Activated T-cell treated with anti-CD3 and anti-CD28 coated beads, Interleukin-2, amount 50 U/mL, for 48 hours (primary cell): ENCODE measurements at regions not wholly inside any gene's neighbourhood (a gene's known extent, or its start where the extent isn't known, plus 50 kb on each side); places are given as distances from the start of the nearest gene placed in this dataset.

Source experiments
- DNase-seq, 2 experiments: peaks; one replicate each; pipeline ENCODE4 v3.0.0-alpha.2; 2020

DNA sequence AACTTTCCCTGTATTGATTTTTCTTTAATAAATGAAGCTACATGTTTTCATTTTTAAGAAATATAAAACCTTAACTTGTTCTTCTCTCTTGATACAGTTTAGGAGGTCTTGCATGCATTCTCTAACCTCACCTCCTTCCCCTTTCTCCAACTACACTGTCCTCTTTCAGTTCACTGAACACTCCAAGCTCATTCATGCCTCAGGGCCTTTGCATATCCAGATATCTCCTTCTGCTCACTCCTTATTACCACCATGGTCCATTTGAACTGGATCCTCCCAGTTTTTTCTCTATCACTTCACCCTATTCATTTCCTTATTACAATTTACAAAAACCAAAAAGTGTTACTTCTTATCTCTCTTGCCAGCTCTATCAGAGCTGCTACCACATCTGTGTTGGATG is 242.9 kb upstream of the PLEKHG7 start:
- DNase-seq: no peak

DNA sequence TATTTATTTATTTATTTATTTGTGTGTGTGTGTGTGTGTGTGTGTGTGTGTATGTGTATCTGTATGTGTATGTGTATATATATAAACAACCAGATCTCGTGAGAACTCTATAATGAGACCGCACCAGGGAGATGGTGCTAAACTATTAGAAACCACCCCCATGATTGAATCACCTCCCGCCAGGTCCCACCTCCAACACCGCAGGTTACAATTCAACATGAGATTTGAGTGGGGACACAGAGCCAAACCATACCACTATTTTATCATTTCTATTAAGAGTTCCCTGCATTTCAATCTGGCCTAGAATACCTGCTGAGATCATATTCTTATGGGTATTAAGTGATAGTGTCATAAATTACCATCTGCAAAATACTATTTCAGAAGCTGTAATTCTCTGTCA is 243.8 kb upstream of the PLEKHG7 start:
- DNase-seq: no peak

DNA sequence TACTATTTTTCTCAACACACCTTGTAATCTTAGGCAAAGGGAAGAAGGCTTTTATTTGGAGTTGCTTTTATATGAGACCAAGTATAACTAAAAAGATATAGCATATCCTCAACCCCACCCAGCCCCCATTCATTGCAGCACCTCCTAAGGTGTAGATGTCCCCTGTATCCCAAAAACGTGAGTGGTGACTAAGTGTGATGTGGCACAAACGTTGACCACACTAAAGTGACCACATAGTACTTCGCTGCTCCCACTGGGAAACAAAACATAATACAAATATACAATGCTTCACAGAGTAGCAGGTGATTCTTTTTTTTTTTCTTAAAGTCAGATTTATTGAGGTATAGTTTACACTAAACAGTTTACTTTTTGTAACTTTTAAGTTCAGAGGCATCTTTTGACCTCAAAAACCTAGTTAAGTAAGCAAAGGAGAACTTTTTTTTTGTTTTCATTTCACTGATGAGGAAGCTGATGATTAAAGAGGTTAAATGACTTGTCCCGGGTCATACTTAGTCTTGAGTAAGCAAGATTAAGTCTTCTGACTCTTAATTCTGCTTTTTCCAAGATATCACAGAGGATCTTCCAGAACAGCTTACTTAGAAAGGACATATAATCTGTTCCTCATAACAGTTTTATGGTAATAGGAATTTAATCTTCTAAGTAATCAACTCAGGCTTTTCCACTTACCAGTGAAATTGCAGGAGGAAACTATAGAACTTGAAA is 245.2 kb upstream of the PLEKHG7 start:
- no peak for DNase-seq

DNA sequence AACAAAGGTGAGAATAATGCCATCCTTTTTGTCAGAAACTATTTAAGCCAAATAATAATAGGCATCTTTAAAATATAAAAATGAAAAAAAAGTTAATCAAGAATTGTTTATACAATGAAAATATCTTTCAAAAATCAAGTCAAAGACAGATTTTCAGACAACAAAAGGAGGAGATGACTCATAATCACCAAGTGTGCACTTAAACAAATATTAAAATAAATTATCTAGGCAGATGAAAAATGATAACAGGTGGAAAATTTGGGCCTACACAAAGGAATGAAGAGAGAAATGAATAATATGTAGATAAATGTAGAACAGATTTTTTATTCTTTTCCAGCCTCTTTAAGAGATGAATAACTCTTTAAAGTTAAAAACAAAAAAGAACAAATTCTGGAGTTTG is 250.0 kb upstream of the PLEKHG7 start:
- DNase-seq: no peak

DNA sequence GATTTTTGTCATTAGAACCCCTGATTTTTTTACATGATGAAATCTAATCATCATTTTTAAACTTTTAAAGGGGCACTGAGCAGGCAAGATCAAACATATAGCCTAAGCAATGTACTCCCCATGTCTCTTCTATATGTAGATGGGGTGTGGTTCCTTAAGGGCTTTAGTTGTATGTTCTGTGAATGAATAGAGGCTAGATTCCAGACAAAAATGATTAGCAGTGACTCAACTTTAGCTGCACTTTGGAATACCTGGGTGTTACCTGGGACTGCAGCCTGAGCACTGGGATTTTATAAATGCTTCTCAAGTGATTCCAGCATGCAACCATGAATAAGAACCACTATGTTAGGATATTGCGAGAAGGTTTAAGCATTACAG is 256.7 kb upstream of the PLEKHG7 start:
- no peak for DNase-seq

DNA sequence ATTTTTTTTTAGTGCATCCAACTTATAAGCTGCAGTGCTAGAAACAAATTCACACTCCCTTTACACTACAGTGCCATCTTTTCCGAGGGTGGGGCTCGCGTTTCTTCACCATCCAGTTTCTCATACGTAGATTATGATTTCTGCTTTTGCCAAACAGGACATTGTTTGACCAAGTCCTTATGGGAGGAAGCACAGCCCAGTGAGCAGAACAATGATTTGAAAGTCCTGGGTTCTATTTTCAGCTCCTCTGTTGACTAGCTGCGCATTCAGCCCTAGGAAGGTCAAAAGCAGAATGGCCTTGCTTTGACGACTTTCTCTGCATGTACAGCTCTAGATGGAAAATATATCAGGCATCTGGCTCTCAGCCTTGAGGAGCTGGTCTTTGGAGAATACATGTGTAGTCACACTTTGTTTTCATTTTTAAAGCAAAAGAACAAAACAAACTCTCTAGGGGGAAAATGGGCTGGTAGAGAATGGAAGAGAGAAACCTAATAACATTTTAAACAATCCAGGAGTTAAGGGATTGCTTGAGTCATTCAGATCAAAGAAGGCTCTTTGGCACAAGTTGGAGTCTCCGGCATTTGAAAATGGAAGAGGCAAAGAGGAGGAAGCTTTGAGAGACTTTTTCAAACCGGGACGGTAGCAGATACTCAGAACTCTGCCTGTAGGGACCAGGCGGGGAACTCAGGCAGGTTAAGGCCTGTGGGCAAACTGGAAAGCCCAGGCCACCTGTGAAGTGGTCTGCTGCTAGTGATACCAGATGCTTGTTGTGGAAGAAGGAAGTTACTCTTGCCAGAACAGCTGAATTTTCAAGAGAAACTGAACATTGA is 257.3 kb upstream of the PLEKHG7 start:
- no peak for DNase-seq

DNA sequence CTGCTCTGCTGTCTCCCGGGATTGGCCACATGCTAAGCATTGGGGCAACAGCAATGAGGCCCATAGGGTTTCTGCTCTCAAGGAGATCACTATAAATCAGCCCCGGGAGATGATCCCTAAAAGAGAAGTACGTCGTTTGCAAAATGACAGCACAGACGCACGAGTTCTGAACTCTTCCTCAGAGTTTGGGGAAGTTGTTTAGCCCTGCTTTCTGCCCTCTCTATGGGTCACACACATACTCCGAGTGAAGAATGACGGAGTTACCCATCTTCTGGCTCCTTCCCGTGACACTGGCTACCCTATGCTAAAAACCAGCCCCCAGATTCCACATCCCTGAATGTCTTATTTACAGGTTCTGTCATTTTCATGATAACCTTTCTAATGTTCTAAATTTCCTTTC is 258.0 kb upstream of the PLEKHG7 start:
- DNase-seq: no peak

DNA sequence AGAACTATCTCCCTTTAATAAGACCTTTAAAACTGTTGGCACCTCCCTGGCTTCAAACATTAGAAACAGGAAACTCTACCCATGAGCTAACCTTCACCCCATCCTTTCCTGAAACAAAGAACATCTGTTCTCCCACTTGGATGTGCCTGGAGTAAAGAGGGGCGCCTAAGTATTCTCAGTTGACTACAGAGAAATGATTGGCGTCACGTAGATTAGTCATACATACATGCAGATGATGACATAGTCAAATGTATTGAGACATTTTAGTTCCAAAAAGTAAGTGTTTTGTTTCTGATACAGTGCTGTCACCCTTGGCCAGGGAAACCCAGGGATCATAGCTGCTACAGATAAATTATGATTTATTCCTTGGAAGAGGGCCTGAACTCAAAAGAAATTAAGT is 260.0 kb upstream of the PLEKHG7 start:
- DNase-seq: no peak

DNA sequence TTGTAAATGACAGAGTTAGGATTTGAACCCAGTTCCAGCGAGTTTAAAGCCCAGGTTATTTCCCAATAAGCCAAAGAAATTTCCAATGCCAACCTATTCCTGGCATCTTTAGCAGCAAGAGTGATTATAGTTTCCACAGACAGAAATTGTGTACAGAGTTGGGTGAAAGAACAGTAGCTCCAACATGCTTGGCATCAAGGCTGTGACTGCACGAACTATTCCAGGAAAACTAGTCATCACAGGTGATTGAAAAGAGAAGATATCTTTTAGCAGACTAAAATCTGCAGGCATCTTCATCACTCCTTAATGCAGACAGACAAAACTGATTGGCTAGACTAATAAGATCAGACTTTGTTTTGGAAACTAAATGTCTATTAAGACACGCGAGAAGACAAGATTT is 262.7 kb upstream of the PLEKHG7 start:
- DNase-seq: no peak

DNA sequence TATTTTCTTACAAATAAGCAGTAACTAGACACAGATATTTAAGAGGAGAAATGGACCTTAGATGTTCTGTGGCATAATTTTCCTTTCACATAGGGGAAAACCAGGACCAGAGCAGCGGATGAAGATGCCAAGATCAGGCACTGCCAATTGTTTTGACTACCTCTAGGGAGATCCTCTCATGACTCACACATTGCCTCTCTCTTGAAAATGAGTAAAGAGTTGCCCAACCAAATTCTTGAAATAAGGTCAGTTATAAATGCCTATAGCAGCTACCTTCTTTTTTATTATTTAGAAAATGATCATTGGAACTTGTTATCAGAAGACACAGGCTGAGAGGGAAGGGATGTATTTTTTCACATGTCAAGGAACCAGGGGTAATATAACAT is 263.4 kb upstream of the PLEKHG7 start:
- DNase-seq: no peak

DNA sequence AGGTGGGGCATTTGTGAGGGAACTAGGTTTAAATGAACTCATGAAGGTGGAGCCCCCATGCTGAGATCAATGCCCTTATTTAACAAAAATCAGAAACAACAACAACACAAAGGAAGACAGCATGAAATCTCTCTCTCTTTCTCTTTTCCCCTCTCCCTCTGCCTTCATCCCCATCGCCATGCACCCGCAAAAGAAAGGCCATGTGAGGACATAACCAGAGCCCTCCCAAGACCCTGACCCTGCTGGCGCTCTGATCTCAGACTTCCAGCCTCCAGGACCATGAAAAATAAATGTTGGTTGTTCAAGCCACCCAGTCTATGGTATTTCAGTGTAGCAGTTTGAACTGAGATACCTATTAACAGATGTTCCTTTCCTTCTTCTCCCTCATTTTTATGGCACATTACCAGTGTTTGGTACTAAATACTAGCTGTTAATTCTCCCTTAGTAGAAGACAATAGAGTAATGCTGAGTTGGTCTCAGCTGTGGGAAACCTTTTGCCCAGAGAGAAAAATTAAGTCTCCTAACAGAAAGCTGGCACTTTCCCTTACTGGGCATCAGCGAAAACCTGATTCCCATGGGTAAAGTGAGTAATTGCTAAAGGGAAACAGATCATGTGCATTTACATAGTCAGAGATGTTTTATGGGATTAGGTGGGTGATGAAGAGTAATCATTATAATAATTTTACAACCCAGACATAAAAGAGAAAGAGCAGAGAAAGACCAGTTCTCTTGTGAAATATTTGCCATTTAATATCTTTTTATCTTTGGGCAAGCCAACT is 264.0 kb upstream of the PLEKHG7 start:
- no peak for DNase-seq

DNA sequence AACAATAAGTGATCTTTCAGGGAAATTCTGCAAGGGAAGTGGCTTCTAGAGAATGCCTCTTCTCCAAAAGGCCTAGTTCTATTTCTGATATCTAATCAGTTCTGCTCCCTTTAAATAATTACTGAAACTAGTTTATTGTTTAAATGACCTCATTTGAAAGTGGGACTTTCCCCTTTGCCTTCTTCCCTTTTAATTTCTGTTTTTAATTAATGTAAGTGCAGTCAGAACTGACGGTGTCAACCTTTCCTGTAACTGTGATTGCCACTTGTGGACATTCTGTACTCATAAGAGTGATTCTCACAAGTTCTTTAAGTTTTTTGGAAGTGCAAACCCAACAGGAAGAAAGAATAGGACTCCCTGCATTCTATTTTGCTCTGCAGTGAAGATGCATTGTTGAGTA is 265.3 kb upstream of the PLEKHG7 start:
- no peak for DNase-seq

DNA sequence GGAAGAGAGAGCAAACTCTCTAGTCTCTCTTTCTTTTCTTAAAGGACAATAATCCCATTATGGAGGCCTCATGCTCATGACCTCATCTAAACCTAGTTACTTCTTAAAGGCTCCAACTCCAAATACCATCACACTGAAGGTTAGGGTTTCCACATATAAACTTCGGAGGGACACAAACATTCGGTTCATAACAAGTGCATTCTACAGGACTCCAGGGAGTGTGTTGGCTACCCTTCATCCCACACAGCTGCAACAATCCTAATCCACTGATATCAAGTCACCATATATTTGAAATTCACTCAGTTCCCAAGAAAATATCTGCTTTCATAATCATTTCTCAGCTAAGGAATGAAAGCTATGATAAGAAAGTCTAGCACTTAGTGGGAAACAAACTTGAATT is 265.9 kb upstream of the PLEKHG7 start:
- DNase-seq: no peak

DNA sequence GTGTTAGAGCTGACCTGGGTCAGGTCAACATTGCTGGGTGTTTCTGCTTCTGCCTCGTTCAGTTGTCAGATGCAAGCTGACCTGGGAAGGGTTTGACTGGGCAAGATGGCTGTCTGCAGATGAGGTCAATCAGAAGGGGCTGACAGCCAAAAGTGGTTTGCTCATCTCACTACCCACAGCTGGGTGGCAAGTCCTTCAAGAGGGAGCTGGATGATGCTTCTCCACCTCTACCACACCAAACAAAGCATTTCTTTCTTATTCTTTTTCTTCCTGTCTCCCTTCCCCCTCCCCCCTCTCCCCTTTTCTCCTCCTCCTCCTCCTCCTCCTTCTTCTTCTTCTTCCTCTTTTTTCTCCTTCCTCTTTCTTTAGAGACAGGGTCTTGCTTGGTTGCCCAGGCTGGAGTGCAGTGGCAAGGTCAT is 268.2 kb upstream of the PLEKHG7 start:
- no peak for DNase-seq

DNA sequence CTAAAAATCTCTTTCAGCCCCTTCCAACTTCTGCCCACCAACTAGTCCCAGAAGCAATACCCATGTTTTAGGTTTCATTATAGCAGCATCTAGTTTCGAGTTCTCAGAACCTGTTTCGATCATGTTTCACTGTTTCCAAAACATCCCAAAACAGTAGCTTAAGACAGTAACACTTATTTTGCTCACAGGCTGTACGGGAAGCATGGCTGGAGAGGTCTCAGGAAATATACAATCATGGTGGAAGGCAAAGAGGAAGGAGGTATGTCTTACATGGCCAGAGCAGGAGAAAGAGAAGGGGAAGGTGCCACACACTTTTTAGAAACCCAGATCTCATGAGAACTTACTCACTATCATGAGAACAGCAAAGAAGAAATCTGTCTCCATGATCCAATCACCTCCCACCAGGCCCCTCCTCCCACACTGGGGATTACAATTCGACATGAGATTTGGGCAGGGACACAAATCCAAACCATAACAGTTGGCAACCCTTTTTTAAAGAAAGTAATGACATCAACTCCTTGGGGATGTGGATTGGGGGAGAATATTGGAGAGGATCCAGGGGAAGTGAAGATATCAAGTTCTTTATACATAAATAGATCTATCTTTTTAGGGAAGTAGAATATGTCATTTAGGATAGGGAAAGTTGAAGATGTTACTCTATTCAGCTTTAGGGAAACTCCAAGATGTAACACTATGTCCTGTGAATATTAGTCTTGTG is 269.9 kb upstream of the PLEKHG7 start:
- DNase-seq: no peak

DNA sequence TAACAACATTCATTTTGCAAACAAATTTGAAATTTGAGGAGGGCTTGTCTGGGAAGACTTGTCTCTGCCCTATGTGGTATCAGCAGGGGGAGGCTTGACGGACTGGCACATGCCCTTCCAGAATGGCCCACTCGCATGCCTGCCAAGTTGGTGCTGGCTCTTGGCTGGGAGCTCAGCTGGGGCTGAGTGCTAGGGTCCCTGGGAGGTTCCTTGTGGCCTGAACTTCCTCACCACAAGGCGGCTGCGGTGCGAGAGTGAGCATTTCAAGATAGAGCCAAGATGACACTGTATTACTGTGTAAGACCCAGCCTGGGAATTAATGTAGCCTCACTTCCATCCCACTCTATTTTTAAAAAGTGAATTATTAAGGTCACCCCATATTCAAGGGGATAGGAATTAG is 271.6 kb upstream of the PLEKHG7 start:
- peak; percentile 35 for DNase-seq

DNA sequence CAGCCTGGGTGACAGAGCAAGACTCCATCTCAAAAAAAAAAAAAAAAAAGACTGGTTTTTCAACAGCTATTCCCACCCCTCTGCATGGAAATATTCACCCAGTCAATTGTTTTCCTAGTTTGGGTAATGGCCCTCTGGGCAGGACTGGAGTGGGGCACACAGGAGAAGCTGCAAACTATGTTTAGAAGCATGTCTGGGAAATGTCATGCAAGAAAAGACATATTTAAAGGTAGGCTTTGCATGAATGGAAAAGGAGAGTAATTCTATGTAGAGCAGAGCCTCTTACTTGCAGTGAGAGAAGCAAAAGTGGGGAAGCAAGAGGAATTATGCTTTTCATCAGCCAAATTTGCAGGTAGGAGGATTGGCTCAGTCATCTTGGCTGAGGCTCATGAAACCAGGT is 276.5 kb upstream of the PLEKHG7 start:
- no peak for DNase-seq

DNA sequence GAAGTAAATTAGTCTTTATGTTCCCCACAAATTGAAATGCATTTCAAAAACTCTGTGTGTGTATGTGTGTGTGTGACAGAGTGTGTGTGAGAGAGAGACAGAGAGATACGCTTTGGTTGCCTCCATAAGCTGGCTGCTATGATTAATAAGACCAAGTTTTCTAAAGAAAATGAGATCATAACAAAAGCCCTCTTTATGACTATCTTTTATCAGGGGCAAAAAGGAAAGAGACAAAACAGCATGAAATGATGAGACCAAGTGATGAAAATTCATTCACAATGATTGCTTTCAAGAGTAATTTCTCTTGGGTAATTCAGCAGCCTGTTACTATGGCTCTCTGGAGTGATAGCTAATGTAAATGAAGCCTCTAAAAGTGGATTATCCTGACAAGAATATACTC is 277.6 kb upstream of the PLEKHG7 start:
- no peak for DNase-seq

DNA sequence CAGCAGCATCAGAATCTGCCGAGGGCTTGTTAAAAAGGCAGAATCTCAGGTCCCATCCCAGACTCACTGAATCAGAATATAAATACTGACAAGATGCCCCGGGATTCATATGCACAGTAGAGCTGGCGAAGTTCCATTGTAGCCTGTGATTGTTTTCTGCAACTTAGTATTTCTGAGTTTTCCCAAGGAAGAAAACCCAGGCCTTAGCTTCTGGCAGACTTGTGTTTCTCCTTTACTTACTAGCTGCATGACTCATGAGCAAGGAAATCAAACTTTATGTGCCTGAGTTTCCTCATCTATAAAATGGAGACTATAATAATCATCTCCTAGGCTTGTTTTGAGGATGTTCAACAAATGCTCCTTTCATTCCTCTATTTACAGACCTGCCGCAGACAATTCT is 278.5 kb upstream of the PLEKHG7 start:
- no peak for DNase-seq

DNA sequence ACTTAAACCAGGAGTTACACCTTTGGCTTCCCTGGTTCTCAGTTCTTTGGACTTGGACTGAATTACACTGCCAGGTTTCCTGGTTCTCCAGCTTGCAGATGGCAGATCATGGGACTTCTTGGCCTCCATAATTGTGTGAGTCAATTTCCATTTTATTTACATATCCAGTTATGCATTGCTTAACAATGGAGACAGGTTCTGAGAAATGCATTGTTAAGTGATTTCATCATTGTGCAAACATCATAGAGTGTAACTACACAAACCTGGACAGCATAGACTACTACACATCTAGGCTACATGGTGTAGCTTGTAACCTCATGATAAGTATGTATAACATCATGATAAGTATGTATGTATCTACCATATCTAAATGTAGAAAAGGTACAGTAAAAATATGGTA is 276.1 kb upstream of the BTG1 start:
- DNase-seq: no peak

DNA sequence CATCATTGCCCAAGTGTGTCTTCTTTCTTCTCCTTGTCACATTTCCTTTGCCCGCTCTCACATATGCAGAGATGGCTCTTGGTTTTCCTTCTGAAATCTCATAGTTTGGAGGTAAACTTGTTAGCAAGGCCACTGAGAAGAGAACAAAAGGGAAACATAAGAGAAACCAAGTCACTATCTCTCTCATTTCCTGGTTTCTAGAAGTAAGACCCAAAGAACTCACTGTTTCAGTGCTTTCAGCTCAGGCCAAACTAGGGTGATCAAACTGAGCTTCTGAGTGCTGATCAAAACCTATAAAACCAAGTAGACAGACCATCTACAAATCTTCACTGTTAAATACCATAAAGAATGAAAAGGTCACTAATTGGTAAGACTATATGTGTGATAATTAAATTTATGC is 275.4 kb upstream of the BTG1 start:
- DNase-seq: no peak

DNA sequence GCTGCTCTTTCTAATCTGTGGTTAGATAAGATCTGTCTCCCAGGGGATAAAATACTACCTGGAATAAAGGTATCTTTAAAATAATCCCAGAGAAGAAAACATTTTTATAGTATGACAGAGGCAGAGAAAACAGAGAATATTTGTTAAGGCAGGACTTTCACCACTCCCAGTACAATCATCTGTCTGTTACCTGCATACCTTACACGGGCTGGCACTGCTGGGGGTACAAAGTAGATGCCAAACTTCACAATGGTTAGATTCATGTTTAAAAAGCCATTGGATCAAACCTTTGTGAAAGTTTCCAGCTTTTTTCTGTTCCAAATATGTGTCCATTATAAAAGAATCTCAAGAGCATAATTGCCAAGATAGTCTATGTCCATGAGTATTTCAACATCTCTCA is 273.6 kb upstream of the BTG1 start:
- DNase-seq: no peak

DNA sequence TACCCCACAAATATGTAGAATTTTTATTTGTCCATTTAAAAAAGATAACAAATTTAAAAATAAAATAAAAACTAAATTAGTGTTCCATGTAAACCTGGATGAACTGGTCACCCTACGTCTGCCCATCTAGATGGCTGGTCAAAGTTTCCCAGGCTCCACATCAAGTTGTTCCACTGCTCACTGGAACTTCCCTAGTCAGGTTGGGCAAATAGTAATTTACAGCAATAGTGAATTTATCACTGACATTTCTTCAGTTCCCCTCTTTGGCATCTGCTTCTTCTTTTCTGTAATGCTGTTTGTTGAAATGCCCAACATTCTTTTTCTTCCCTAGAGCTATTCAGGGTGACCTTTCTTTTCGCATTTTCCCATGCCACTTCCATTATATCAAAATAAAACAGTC is 272.7 kb upstream of the BTG1 start:
- no peak for DNase-seq
